Esophagus squamous epithelium (tissue), 4 donors: ENCODE measurements at regions not wholly inside any gene's neighbourhood (a gene's known extent, or its start where the extent isn't known, plus 50 kb on each side); places are given as distances from the start of the nearest gene placed in this dataset.

Source experiments
- CTCF ChIP-seq, 6 experiments: fragments of 450-650 bp in 4 of 6; fragments of 200-600 bp in 2 of 6; sonication (generic) in 2 of 6; IDR thresholded peaks; one replicate each; pipeline ENCODE4 v1.5.1; 2016 to 2019; ENCODE audit warnings: antibody characterized with exemption in 6 of 6, mild to moderate bottlenecking in 4 of 6, moderate library complexity in 4 of 6
- POLR2A ChIP-seq, 4 donors: fragments of 450-650 bp; IDR thresholded peaks; one replicate each; pipeline ENCODE4 v1.6.1; 2017; ENCODE audit warnings: antibody characterized with exemption in 4 of 4, mild to moderate bottlenecking in 4 of 4, moderate library complexity in 3 of 4

- no peak for TF ChIP-seq CTCF (IDR thresholded peaks at IDR 0.05)
- no peak for TF ChIP-seq POLR2A (IDR thresholded peaks at IDR 0.05)
These were observed 50.5 kb upstream of the ST8SIA3 start for GRCh38 chr18:57301573-57302559.
